NT2/D1 (cell line): ENCODE measurements at regions not wholly inside any gene's neighbourhood (a gene's known extent, or its start where the extent isn't known, plus 50 kb on each side); places are given as distances from the start of the nearest gene placed in this dataset.
"Not testable (repeated sequence)": the region's sequence is repeated elsewhere in the genome, so short reads cannot be mapped to it uniquely, and the experiment has no call there.

Experiments
- YY1 ChIP-seq: IDR thresholded peaks from 2 replicates; pipeline ENCODE4 v1.6.1; 2011; ENCODE audit not compliant: insufficient read length, insufficient read depth
- ZNF274 ChIP-seq: IDR thresholded peaks from 2 replicates; pipeline ENCODE4 v1.6.1; 2011; ENCODE audit warnings: mild to moderate bottlenecking, low read depth, low read length

- not testable (repeated sequence) for TF ChIP-seq ZNF274, YY1
These were observed 69.9 kb upstream of the NBPF6 start for GRCh38 chr1:108380059-108380832.
